CD4-positive, alpha-beta T cell treated with Interleukin-15 for 4 hours (primary cell): ENCODE measurements at regions not wholly inside any gene's neighbourhood (a gene's known extent, or its start where the extent isn't known, plus 50 kb on each side); places are given as distances from the start of the nearest gene placed in this dataset.

Source experiments
- DNase-seq: peaks from one replicate; pipeline ENCODE4 v3.0.0-alpha.2; 2020; ENCODE audit warnings: low spot score

DNA sequence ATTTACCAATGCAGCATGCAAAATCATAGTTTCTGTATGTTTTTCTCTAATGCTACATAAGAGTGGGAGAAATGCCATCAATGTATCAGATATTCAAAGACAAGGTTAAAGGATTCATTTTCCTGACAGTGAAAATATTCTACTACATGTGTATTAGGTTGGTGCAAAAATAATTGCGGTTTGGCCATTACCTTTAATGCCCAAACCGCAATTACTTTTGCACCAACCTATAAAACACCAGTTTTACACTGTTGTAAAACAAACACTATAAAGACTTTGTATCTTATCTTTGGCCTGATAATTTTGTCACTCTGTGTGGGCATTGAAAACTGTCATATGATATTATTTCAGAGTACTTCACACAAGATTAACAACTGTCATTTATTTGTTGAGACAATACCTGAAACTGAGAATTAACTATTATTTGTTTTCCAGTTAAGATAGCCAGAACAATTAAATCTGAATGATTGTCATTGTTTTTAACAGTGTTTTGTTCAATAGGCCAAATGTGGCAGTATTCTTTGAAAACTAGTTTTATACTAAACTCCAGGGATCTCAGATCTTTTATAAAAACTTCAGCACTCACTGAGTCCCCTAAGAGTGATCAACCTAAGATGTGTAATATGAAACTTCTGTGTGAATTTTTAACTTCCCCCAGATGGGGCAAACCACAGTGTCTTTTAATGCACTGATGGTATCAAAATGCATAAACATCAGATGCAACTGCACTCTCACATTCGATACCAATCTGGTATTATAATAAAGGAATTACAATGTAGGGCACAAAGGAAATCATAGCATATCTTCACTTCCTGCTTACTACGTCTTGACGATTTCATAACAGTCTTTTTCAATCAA is 53.8 kb upstream of the FBN2 start:
- DNase-seq: no peak

GRCh38 chr5:128596071-128596470 is 58.0 kb upstream of the FBN2 start:
- no peak for DNase-seq

DNA sequence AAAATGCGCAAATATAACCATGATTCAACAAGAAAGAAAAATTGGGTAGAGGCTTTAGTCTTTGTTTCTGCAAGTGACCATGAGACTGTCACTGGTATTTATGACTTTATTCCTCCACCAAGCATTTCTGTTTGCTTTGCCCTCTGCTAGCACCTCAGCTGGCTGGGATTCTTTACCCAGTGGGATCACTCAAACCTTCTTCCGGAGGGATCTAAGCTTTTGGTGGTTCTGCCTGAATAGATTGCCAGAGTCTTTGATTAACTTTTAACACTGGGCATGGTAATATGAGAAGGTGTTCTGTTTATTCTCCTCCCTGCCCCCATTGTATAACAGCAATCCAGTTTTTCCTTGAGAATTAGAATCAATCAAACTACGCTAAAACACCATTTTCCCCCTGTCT is 59.1 kb upstream of the FBN2 start:
- no peak for DNase-seq

DNA sequence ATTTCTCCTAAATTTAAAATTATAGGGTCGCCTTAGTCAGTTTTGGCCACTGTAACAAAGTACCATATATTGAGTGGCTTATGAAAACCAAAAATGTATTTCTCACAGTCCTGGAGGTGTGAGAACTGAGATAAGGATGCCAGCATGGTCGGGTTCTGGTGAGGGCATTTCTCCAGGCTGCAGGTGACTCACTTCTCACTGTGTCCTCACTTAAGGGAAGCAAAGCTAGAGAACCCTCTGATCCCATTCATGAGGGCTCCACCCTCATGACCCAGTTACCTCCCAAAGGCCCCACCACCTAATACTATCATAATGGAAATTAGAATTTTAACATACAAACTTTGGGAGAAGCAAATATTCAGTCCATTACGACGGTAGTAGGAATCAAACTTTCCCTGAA is 75.1 kb upstream of the FBN2 start:
- DNase-seq: no peak

DNA sequence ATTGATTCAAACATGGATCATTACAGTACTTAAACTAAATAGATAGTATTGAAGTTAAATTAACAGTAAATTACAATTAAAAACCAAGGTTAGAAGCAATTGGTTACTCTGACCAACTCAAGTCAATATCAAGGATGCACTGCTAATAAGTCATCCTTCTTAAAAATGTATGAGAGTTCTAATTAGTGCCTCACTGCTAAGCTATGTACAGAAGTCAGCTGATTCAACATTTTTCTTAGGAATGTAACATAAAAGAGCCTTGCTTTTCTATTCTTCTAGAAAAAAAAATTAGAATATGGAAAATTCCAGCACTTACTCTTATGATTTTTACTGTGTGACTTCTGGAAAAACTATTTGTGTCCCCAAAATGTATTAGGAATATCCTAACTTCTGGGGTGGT is 75.7 kb upstream of the FBN2 start:
- DNase-seq: no peak

DNA sequence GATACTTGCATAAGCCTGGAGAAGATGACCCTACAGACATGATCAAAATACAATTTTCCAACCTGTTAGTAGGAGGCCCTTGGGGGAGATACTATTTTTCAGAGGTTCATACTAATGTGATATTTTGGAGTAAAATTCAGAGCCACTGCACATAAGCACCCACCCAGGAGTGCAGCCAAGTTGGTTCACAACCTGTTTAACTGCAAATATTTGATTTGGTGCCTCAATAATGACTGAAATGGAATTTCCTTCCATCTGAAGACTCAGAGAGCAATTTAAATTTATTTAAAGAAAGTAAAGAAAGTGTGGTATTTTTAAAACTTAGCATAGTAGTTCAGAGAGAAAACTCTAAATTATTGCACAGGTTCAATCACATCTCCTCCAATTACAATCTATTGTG is 77.5 kb upstream of the FBN2 start:
- no peak for DNase-seq

DNA sequence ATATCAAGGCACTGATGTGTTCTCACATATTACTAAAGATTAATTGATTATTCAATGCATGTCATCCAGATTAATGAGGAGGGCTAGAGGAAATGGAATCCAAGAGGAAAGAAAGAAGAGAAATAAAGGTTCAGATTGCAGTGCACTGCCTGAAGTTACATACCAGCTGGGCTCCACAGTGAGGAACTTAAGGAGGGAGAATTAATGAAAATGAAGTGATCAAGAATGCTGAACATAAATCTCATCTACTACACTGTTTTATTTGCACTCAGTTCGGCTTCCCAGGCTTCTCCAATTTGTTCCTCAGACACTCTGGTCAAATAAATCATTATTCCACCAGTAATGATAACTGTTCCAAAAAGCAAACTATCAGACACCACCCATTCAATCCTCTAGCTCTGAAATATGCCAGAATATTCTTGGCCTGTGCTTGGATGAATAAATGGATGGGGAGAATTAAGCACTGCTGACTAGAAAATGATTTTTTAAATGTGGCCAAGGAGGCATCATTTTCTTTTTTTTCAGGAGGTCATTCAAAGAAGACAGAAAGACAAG is 88.6 kb upstream of the FBN2 start:
- no peak for DNase-seq

DNA sequence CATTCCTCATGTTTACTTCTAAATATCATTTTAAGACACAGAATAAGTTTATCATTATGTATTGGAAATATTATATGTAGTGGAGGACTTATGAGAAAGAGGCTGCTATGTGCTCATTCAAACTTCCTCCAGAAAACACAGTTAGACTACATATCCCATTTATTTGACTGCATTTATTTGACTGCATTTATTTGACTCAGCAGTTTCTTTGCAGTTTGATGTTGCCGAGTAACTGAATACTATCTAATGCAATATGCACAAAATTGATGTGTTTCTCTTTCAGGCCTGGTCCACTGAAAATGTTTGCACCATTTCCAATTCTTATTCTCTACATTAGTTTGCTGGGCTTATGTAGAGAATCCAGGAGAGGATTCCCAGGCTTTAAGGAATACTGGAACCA is 89.9 kb upstream of the FBN2 start:
- DNase-seq: no peak

GRCh38 chr5:128629157-128629556 is 91.1 kb upstream of the FBN2 start:
- DNase-seq: no peak

GRCh38 chr5:128630121-128630520 is 92.1 kb upstream of the FBN2 start:
- no peak for DNase-seq

GRCh38 chr5:128631771-128632170 is 93.7 kb upstream of the FBN2 start:
- DNase-seq: no peak

DNA sequence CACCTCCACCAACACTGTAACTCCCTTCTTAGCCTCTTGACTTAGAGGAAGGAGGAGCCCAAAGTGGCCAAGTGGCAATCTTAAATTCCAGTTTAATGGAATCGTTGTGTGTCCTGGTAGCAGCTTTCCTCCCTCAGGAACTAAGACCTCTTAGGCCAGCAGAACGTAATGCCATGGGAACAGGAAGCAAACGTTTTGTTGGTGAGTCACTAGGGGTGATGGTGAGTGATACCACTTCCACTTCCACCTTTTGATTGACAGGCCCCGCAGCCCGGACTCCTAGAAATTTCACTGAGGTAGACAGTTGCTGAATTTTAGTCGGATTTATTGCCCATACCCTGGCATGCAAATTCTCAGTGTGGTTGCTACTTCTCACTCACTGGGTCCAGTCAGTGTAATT is 94.2 kb upstream of the FBN2 start:
- DNase-seq: no peak

DNA sequence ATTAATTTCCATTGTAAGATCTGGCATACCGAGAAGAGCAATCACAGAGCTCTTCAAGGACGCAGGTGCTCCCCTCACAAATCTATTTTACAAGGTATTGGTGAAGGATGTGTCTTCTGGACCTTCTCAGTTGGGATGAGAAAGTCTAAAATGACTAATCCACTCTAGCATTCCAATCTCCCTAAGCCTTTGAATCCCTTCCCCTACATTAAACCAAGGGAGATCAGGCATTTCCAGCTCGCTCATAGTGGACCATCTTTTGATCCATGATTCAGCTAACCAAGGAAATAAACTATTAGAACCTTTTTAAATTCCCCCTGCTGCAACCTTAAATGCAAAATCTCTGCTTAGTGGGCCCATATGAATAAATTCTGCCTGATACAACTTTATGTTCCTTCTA is 95.9 kb upstream of the FBN2 start:
- DNase-seq: no peak

DNA sequence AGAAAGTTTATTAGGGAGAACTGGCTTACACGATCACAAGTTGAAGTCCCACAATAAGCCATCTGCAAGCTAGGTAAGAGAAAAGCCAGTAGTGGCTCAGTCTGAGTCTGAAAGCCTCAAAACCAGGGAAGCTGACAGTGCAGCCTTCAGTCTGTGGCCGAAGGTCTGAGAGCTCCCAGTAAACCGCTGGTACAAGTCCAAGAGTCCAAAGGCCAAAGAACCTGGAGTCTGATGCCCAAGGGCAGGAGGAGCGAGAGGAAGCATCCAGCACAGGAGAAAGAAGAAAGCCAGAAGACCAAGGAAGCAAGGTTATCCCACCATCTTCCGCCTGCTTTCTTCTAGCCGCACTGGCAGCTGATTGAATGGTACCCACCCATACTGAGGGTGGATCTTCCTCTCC is 97.3 kb upstream of the FBN2 start:
- DNase-seq: no peak

DNA sequence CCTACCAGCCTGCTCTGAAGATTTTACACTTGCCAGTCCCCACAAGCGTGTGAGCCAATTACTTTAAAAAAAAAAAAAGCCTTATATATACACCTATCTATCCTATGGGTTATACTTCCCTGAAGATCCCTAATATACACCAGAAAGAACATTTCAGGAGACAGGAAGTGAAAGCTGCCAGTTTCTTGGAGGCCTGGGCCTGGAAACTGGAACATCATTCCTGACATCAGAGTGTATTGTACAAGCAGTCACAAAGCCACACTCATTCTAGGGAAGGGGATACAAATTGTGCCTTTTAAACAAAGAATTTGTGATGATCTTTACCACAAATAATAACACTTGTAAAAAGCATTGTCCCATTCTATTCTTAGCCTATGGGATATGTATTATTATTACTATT is 98.3 kb upstream of the FBN2 start:
- DNase-seq: no peak

- no peak for DNase-seq
Measured at GRCh38 chr5:128637031-128637430, 99.0 kb upstream of the FBN2 start.

- no peak for DNase-seq
Measured at GRCh38 chr5:128641861-128642260, 103.8 kb upstream of the FBN2 start.

DNA sequence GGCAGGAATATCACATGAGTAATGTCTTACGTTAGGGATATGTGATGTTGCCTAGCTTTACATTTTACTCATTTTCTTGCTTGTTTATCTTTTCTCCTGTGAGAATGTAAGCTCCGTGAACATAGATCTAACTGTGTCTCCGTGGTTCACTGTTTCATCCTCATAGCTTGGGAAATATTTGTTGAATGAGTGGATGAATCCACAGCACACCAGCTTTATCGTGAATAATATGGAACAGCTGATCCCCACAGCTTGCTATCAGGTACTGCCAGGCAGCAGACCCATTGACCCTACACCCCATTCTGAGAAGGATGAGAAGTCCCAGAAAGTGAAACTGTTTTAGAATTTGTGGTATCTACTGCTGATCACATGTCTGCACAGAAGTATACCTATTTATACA is 106.8 kb upstream of the FBN2 start:
- DNase-seq: no peak

DNA sequence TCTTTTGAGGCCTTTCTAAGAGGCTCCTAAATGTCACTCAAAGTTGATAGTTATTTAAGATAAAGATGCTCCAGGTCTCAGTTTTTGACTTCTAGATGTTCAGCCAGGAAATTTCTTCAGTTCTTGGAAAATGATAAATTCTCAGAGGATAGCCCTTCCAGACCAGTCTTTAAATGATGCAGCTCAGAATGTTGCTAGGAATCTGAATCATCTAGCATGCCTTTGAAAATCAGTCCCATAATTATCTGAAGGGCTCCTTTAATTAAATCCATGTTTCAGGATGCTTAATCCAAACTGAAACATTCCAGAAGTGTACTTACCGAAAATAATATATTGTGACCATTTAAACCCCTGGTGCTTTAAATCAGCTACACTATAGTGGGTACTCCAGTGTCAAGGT is 107.5 kb upstream of the FBN2 start:
- no peak for DNase-seq

- no peak for DNase-seq
Measured at GRCh38 chr5:128646176-128646575, 108.1 kb upstream of the FBN2 start.

DNA sequence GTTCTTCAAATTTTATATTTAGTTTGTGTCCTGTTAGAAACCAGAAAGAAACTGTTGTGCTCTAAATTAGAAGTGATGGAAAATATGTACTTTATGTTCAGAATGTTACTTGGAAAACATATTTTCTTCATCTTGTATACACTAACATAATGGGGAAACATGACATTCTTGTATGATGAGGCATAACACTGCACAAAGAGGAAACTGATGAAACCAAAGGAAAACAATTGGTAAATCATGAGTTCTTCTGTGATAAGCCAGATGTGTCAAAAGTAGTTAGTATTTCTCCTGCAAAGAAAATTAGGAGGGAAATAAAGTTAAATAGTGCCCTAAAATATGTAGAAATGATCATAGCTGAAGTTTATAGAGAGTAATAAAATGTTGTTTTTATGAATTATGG is 111.1 kb upstream of the FBN2 start:
- no peak for DNase-seq

DNA sequence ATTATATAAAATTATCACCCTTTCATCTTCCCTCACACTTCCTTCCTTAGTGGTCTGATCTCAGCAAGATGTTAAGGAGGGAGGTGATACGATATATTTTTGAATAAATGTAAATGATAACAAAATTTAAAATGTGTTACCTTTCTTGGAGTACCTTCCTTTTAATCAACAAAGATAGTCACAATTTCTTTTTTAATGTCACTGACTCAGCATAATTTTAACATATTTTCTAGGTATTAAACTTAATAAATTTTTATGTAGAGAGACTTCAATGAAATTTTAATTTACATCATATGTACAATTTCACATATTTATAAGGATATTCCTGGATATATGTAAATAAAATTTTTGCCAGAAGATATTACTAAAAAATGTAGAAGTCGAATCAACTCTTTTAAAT is 125.0 kb upstream of the FBN2 start:
- no peak for DNase-seq

GRCh38 chr5:128665747-128666355 is 127.8 kb upstream of the FBN2 start:
- DNase-seq: no peak

DNA sequence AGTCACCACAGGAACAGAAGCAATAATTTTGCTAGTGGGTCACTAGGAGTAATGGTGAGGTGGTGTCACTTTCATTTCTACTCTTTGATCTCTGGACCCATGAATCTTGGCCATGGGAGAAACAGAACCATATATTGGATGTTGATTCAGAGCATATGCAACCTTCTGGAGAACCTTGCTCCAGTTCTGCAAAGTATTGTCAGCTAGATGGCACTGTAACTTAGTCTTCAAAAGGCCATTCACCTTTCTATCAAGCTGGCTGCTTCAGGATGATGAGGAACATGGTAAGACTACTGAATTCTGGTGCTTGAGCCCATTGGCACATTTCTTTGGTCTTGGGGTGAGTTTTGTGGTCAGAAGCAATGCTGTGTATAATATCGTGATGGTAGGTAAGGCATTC is 129.1 kb upstream of the FBN2 start:
- DNase-seq: no peak
